HepG2 (cell line): ENCODE measurements at regions not wholly inside any gene's neighbourhood (a gene's known extent, or its start where the extent isn't known, plus 50 kb on each side); places are given as distances from the start of the nearest gene placed in this dataset.
A peak's percentile ranks its signal among the peaks of the same experiment; 100 is the strongest.

ENCODE experiments used
- ATAC-seq: fragments of 200-7000 bp; cut with Tn5 transposase; 3 replicates; pipeline ENCODE4 v1.9.1; 2020; ENCODE audit warnings: mild to moderate bottlenecking, moderate library complexity
- BruUV-seq: library from RNA; stranded (reverse); fragments of 400-500 nt; replicated peaks from 2 replicates; lab custom pipeline; 2021; lab: Mats Ljungman, UMichigan
- CTCF ChIA-PET: fragments of 300-600 bp; formaldehyde crosslinking; extraction: SDS; loops from one replicate; lab custom pipeline; 2021; ENCODE audit warnings: low total read pairs, inconsistent platforms, low intra/inter-chr PET ratio; lab: Yijun Ruan, JAX
- POLR2A ChIA-PET: fragments of 350-600 bp; sonication (Branson Sonifier 250); formaldehyde crosslinking; loops from one replicate; lab custom pipeline; 2020; ENCODE audit warnings: antibody characterized with exemption, inconsistent platforms; lab: Yijun Ruan, JAX
- DNase-seq: peaks from one replicate; pipeline ENCODE4 v3.0.0-alpha.2; 2015; ENCODE audit warnings: low spot score
- FAIRE-seq: peaks from 3 replicates; lab custom pipeline; 2011; peaks lifted over from hg19 to GRCh38; lab: Jason Lieb, UNC
- H2AFZ ChIP-seq: one replicate; pipeline ENCODE4 v1.6.1; 2011; ENCODE audit warnings: low read length, inconsistent platforms
- H3K27ac ChIP-seq: fragments of 300-600 bp; 3 replicates; pipeline ENCODE4 v1.8.0; 2011; ENCODE audit warnings: mixed run types, mild to moderate bottlenecking, mixed read lengths, low read length, inconsistent platforms; ENCODE audit not compliant: insufficient read depth; ENCODE audit errors: extremely low read length
- H3K27me3 ChIP-seq, 2 experiments: fragments of 200-600 bp in 1 of 2; 2 replicates in 1 of 2; 3 replicates in 1 of 2; pipeline versions ENCODE4 v1.6.0 to v1.8.0; 2011; ENCODE audit warnings: low read length in 2 of 2, mild to moderate bottlenecking in 2 of 2, moderate library complexity in 2 of 2, inconsistent platforms in 1 of 2; ENCODE audit not compliant: insufficient read depth in 2 of 2, control insufficient read depth in 1 of 2
- H3K36me3 ChIP-seq, 2 experiments: fragments of 200-600 bp in 1 of 2; replicated peaks in 1 of 2; 2 replicates in 1 of 2; 3 replicates in 1 of 2; pipeline versions ENCODE4 v1.5.1 to v1.8.0; 2011; ENCODE audit warnings: low read length in 2 of 2, inconsistent platforms in 1 of 2; ENCODE audit not compliant: insufficient read depth in 2 of 2, control insufficient read depth in 1 of 2
- H3K4me1 ChIP-seq: 2 replicates; pipeline ENCODE4 v1.5.1; 2012; ENCODE audit warnings: low read length, inconsistent platforms; ENCODE audit not compliant: insufficient read depth
- H3K4me2 ChIP-seq: 2 replicates; pipeline ENCODE4 v1.6.0; 2011; ENCODE audit warnings: low read depth, low read length, inconsistent platforms
- H3K4me3 ChIP-seq, 3 experiments: fragments of 200-600 bp in 1 of 3; sonication (generic), shearing (Covaris generic) in 1 of 3; replicated peaks in 1 of 3; 2 replicates each; pipeline ENCODE4 v1.5.1; 2011 to 2016; ENCODE audit warnings: low read length in 3 of 3, inconsistent platforms in 2 of 3, low read depth in 2 of 3, mild to moderate bottlenecking in 2 of 3, control low read depth in 1 of 3, mixed read lengths in 1 of 3; ENCODE audit not compliant: insufficient read depth in 1 of 3
- H3K79me2 ChIP-seq: one replicate; pipeline ENCODE4 v1.6.1; 2011; ENCODE audit warnings: low read length, inconsistent platforms; ENCODE audit not compliant: insufficient read depth
- H3K9ac ChIP-seq: 2 replicates; pipeline ENCODE4 v1.6.0; 2011; ENCODE audit warnings: mild to moderate bottlenecking, low read depth, low read length, inconsistent platforms; ENCODE audit not compliant: insufficient read depth
- H3K9me3 ChIP-seq: 2 replicates; pipeline ENCODE4 v1.5.1; 2012; ENCODE audit warnings: mild to moderate bottlenecking, low read length
- H4K20me1 ChIP-seq: 2 replicates; pipeline ENCODE4 v1.6.0; 2011; ENCODE audit warnings: inconsistent platforms, mild to moderate bottlenecking, low read length, moderate library complexity; ENCODE audit not compliant: insufficient read depth
- ATF1 ChIP-seq: IDR thresholded peaks from 2 replicates; pipeline ENCODE4 v1.6.1; 2016; ENCODE audit warnings: mild to moderate bottlenecking, control low read depth
- DMAP1 ChIP-seq: IDR thresholded peaks from 2 replicates; pipeline ENCODE4 v1.6.1; 2016
- NFRKB ChIP-seq: fragments of 450-650 bp; IDR thresholded peaks from 2 replicates; pipeline ENCODE4 v1.6.1; 2017
- NPAS2 ChIP-seq: sonication (generic); formaldehyde crosslinking; IDR thresholded peaks from 2 replicates; pipeline ENCODE4 v1.8.0; 2022; ENCODE audit warnings: mild to moderate bottlenecking, missing genetic modification reagents, borderline replicate concordance
- SIX4 ChIP-seq: sonication (generic); formaldehyde crosslinking; IDR thresholded peaks from 2 replicates; pipeline ENCODE4 v1.4.0; 2020; ENCODE audit warnings: missing genetic modification reagents
- SNAPC2 ChIP-seq: sonication (generic); formaldehyde crosslinking; IDR thresholded peaks from 2 replicates; pipeline ENCODE4 v1.8.1; 2022; ENCODE audit warnings: mild to moderate bottlenecking, missing genetic modification reagents
- SPEN ChIP-seq: sonication (generic); formaldehyde crosslinking; IDR thresholded peaks from 2 replicates; pipeline ENCODE4 v1.5.1; 2020; ENCODE audit warnings: low read depth, mild to moderate bottlenecking, missing genetic modification reagents
- ZNF562 ChIP-seq: sonication (generic); formaldehyde crosslinking; IDR thresholded peaks from 2 replicates; pipeline ENCODE4 v1.8.0; 2022; ENCODE audit warnings: missing genetic modification reagents, borderline replicate concordance
- ZNF709 ChIP-seq: sonication (generic); formaldehyde crosslinking; IDR thresholded peaks from 2 replicates; pipeline ENCODE4 v1.5.0; 2020; ENCODE audit warnings: mild to moderate bottlenecking, missing genetic modification reagents
- ZSCAN21 ChIP-seq: sonication (generic); formaldehyde crosslinking; IDR thresholded peaks from 2 replicates; pipeline ENCODE4 v1.8.0; 2022; ENCODE audit warnings: mild to moderate bottlenecking, missing genetic modification reagents, moderate library complexity, borderline replicate concordance
- WGBS: methylation state at CpG from one replicate; pipeline ENCODE4 v1.1.6; 2017; ENCODE audit warnings: low lambda C conversion rate; 5-methylcytosine and 5-hydroxymethylcytosine counted together
- in situ Hi-C: cut with HindIII; loops from 2 replicates; pipeline ENCODE4 v1.10.0; 2017; ENCODE audit warnings: low pct_unique_long_range_greater_than_20kb; ENCODE audit not compliant: extremely low pct_ligation_motif_present
- intact Hi-C: fragments of 100-400 bp; cut with micrococcal nuclease; formaldehyde crosslinking; loops from one replicate; pipeline ENCODE4 v1.10.0; 2022; ENCODE audit not compliant: unreplicated experiment
- TF ChIP-seq, protein P1 (sequence below): IDR thresholded peaks from 2 replicates; pipeline ENCODE4 v1.6.1; 2012; ENCODE audit warnings: low read depth, low read length, improper control_type of control experiment
- TF ChIP-seq, protein P2 (sequence below): sonication (generic); formaldehyde crosslinking; IDR thresholded peaks from 2 replicates; pipeline ENCODE4 v1.4.0; 2020; ENCODE audit warnings: missing genetic modification reagents
- TF ChIP-seq, protein P3 (sequence below): sonication (generic); formaldehyde crosslinking; IDR thresholded peaks from 2 replicates; pipeline ENCODE4 v1.4.0; 2020; ENCODE audit warnings: mild to moderate bottlenecking, missing genetic modification reagents

DNA sequence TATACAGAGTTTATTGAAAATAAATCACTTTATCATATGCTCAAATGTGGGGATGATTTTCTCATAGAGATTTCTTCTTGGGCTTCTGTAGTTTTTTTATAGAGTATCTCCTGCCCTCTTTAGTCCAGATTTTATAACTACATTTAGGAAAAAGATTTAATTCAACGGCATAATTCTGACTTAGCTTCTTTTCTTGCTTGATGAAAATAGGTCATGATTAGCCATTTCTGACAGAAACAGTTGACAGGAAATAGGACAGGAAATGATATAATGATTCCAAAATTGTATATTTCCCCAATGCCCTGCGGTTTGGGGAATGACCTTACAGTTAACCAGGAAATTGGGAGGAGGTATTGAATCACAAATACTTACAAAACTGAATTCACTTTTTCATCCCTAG is 1531.9 kb upstream of the ACVR2A start (continued):
- TF ChIP-seq, protein P1, sequence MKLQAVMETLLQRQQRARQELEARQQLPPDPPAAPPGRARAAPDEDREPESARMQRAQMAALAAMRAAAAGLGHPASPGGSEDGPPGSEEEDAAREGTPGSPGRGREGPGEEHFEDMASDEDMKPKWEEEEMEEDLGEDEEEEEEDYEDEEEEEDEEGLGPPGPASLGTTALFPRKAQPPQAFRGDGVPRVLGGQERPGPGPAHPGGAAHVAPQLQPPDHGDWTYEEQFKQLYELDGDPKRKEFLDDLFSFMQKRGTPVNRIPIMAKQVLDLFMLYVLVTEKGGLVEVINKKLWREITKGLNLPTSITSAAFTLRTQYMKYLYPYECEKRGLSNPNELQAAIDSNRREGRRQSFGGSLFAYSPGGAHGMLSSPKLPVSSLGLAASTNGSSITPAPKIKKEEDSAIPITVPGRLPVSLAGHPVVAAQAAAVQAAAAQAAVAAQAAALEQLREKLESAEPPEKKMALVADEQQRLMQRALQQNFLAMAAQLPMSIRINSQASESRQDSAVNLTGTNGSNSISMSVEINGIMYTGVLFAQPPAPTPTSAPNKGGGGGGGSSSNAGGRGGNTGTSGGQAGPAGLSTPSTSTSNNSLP, result peak; percentile 42; the same call in 1 of the 2 replicates
- TF ChIP-seq ZSCAN21 (CRISPR knock-in tag), result no peak
- TF ChIP-seq SPEN (CRISPR knock-in tag), result no peak
- no peak for TF ChIP-seq NPAS2 (CRISPR knock-in tag)
- TF ChIP-seq, all 625 proteins: peak for 4

- in situ Hi-C loops, result no loop called here
- TF ChIP-seq DMAP1 (CRISPR knock-in tag), result no peak
- no peak for TF ChIP-seq ZNF709 (CRISPR knock-in tag)
- TF ChIP-seq ZNF562, result no peak
- TF ChIP-seq, protein P2, sequence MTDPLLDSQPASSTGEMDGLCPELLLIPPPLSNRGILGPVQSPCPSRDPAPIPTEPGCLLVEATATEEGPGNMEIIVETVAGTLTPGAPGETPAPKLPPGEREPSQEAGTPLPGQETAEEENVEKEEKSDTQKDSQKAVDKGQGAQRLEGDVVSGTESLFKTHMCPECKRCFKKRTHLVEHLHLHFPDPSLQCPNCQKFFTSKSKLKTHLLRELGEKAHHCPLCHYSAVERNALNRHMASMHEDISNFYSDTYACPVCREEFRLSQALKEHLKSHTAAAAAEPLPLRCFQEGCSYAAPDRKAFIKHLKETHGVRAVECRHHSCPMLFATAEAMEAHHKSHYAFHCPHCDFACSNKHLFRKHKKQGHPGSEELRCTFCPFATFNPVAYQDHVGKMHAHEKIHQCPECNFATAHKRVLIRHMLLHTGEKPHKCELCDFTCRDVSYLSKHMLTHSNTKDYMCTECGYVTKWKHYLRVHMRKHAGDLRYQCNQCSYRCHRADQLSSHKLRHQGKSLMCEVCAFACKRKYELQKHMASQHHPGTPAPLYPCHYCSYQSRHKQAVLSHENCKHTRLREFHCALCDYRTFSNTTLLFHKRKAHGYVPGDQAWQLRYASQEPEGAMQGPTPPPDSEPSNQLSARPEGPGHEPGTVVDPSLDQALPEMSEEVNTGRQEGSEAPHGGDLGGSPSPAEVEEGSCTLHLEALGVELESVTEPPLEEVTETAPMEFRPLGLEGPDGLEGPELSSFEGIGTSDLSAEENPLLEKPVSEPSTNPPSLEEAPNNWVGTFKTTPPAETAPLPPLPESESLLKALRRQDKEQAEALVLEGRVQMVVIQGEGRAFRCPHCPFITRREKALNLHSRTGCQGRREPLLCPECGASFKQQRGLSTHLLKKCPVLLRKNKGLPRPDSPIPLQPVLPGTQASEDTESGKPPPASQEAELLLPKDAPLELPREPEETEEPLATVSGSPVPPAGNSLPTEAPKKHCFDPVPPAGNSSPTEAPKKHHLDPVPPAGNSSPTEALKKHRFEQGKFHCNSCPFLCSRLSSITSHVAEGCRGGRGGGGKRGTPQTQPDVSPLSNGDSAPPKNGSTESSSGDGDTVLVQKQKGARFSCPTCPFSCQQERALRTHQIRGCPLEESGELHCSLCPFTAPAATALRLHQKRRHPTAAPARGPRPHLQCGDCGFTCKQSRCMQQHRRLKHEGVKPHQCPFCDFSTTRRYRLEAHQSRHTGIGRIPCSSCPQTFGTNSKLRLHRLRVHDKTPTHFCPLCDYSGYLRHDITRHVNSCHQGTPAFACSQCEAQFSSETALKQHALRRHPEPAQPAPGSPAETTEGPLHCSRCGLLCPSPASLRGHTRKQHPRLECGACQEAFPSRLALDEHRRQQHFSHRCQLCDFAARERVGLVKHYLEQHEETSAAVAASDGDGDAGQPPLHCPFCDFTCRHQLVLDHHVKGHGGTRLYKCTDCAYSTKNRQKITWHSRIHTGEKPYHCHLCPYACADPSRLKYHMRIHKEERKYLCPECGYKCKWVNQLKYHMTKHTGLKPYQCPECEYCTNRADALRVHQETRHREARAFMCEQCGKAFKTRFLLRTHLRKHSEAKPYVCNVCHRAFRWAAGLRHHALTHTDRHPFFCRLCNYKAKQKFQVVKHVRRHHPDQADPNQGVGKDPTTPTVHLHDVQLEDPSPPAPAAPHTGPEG (CRISPR knock-in tag), result no peak
- TF ChIP-seq NFRKB, result no peak
- no peak for TF ChIP-seq SNAPC2 (CRISPR knock-in tag)
- no peak for TF ChIP-seq ATF1 (CRISPR knock-in tag)
- TF ChIP-seq, protein P3, sequence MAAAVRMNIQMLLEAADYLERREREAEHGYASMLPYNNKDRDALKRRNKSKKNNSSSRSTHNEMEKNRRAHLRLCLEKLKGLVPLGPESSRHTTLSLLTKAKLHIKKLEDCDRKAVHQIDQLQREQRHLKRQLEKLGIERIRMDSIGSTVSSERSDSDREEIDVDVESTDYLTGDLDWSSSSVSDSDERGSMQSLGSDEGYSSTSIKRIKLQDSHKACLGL, result no peak
- TF ChIP-seq SIX4, result no peak
Measured at GRCh38 chr2:146305164-146305563, 1539.7 kb upstream of the ACVR2A start.

More at GRCh38 chr2:146305164-146305563, 1539.7 kb upstream of the ACVR2A start:
- H3K4me3 ChIP-seq, result no peak overlapping the region
- ChIA-PET POLR2A (no interaction called here), CTCF (no interaction called here)
- ATAC-seq (no peak), FAIRE-seq (no peak), DNase-seq (no peak)
- H3K36me3 ChIP-seq, result no peaks in the 10 kb centered on the region
- H4K20me1 ChIP-seq, result no peaks in the 10 kb centered on the region
- no peak overlapping the region for H3K4me2 ChIP-seq
- peaks cover 14% of the 10 kb centered on the region; the same call in 1 of the 2 replicates for H3K9me3 ChIP-seq
- no peaks in the 10 kb centered on the region for H3K4me1 ChIP-seq
- no peak overlapping the region for H2AFZ ChIP-seq
- intact Hi-C loops, result no loop called here
- H3K27me3 ChIP-seq, result no peaks in the 10 kb centered on the region
- no TSS peak for BruUV-seq
- WGBS, result 15% methylated on average over 3 of the region's 3 CpGs
- H3K9ac ChIP-seq, result no peak overlapping the region
- H3K27ac ChIP-seq, result no peak overlapping the region
- H3K79me2 ChIP-seq, result no peaks in the 10 kb centered on the region
